GM12872 (cell line): ENCODE measurements at regions not wholly inside any gene's neighbourhood (a gene's known extent, or its start where the extent isn't known, plus 50 kb on each side); places are given as distances from the start of the nearest gene placed in this dataset.

Experiments used
- TF ChIP-seq, protein P1 (sequence below): IDR thresholded peaks from 3 replicates; pipeline ENCODE4 v1.5.1; 2011; ENCODE audit warnings: low read depth, mild to moderate bottlenecking, low read length, moderate library complexity; ENCODE audit not compliant: insufficient read depth

DNA sequence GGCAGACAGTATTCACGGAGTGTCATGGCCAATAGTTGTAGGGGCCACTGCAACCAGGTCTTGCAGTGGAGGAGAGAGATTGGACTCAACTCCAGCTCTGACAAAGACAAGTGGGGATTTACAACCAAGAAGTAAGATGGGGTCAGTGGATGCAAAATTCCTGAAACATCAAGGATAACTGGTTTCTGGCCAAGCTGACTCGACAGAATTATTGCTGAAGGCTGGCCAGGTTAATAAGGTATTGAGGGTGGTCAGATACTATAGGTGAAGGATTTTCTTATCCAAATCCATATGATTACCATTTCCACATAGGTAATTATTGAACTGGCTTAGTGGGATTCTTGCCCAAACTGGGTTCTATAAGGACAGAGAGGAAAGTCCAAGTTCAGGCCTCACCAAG lies 64.9 kb upstream of the FOXG1 start:
- TF ChIP-seq, protein P1, sequence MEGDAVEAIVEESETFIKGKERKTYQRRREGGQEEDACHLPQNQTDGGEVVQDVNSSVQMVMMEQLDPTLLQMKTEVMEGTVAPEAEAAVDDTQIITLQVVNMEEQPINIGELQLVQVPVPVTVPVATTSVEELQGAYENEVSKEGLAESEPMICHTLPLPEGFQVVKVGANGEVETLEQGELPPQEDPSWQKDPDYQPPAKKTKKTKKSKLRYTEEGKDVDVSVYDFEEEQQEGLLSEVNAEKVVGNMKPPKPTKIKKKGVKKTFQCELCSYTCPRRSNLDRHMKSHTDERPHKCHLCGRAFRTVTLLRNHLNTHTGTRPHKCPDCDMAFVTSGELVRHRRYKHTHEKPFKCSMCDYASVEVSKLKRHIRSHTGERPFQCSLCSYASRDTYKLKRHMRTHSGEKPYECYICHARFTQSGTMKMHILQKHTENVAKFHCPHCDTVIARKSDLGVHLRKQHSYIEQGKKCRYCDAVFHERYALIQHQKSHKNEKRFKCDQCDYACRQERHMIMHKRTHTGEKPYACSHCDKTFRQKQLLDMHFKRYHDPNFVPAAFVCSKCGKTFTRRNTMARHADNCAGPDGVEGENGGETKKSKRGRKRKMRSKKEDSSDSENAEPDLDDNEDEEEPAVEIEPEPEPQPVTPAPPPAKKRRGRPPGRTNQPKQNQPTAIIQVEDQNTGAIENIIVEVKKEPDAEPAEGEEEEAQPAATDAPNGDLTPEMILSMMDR, result no peak

- TF ChIP-seq, protein P1, result no peak
Measured at GRCh38 chr14:28703482-28703881, 63.1 kb upstream of the FOXG1 start.

- TF ChIP-seq, protein P1, result no peak
Measured at GRCh38 chr14:28704153-28704552, 62.4 kb upstream of the FOXG1 start.

DNA sequence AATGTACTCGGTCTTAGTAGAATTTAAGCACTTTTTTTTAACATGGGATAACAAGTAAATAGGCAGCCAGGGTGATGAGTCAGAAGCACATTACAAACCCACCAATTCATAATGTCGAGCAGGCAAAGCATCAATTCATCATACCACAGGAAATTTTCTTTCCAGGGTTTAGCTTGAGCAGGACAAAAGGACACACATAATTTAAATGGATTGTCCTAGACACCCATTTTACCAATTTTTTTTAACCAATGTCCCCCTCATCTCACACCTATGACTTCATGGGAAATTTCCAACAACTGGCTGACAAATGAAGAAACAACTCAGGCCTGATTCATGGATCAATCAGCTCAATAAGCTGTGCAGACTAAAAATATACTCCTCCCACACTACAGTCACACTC lies 58.8 kb upstream of the FOXG1 start:
- TF ChIP-seq, protein P1, result no peak

GRCh38 chr14:28709571-28710305 lies 56.8 kb upstream of the FOXG1 start:
- TF ChIP-seq, protein P1, result no peak
